SJSA1 (cell line): ENCODE measurements at regions not wholly inside any gene's neighbourhood (a gene's known extent, or its start where the extent isn't known, plus 50 kb on each side); places are given as distances from the start of the nearest gene placed in this dataset.

Experiments used
- DNase-seq, 2 experiments: peaks; one replicate each; pipeline ENCODE4 v3.0.0-alpha.2; 2015 to 2020; ENCODE audit warnings: low spot score in 2 of 2, low read depth in 1 of 2
- H3K27ac ChIP-seq: fragments of 250-450 bp; sonication (Bioruptor Pico); 2 replicates; pipeline ENCODE4 v1.5.1; 2020; ENCODE audit warnings: mild to moderate bottlenecking, moderate library complexity
- H3K27me3 ChIP-seq: fragments of 250-450 bp; sonication (Bioruptor Pico); replicated peaks from 2 replicates; pipeline ENCODE4 v1.5.1; 2020; ENCODE audit warnings: mild to moderate bottlenecking, moderate library complexity
- H3K36me3 ChIP-seq: fragments of 250-450 bp; sonication (Bioruptor Pico); 2 replicates; pipeline ENCODE4 v1.5.1; 2020; ENCODE audit warnings: mild to moderate bottlenecking
- H3K4me1 ChIP-seq: fragments of 250-450 bp; sonication (Bioruptor Pico); replicated peaks from 2 replicates; pipeline ENCODE4 v1.6.1; 2021; ENCODE audit warnings: mild to moderate bottlenecking
- H3K4me3 ChIP-seq: fragments of 250-450 bp; sonication (Bioruptor Pico); 2 replicates; pipeline ENCODE4 v1.5.1; 2020; ENCODE audit warnings: mild to moderate bottlenecking
- H3K9me3 ChIP-seq: fragments of 250-450 bp; sonication (Bioruptor Pico); replicated peaks from 2 replicates; pipeline ENCODE4 v1.5.1; 2020; ENCODE audit warnings: mild to moderate bottlenecking

GRCh38 chr1:232239998-232240397 lies 389.9 kb downstream of the SIPA1L2 start:
- H3K36me3 ChIP-seq: no peaks in the 10 kb centered on the region
- H3K27me3 ChIP-seq: peaks cover 12% of the 10 kb centered on the region; the same call in 1 of the 2 replicates
- no peaks in the 10 kb centered on the region for H3K4me1 ChIP-seq
- H3K27ac ChIP-seq: no peak overlapping the region
- no peaks in the 10 kb centered on the region for H3K9me3 ChIP-seq
- H3K4me3 ChIP-seq: no peak overlapping the region
- DNase-seq: no peak

- Histone ChIP-seq H3K27me3 (peaks cover 12% of the 10 kb centered on the region; the same call in 1 of the 2 replicates), H3K4me1 (no peaks in the 10 kb centered on the region), H3K27ac (no peak overlapping the region), H3K4me3 (no peak overlapping the region), H3K36me3 (no peaks in the 10 kb centered on the region), H3K9me3 (no peaks in the 10 kb centered on the region)
- DNase-seq: no peak
Observed at GRCh38 chr1:232239522-232239921, 390.4 kb downstream of the SIPA1L2 start.

- no peaks in the 10 kb centered on the region for H3K4me1 ChIP-seq
- DNase-seq: no peak
- H3K4me3 ChIP-seq: no peak overlapping the region
- H3K36me3 ChIP-seq: no peaks in the 10 kb centered on the region
- no peak overlapping the region for H3K27ac ChIP-seq
- no peaks in the 10 kb centered on the region for H3K9me3 ChIP-seq
- peaks cover 12% of the 10 kb centered on the region; the same call in 1 of the 2 replicates for H3K27me3 ChIP-seq
Observed at GRCh38 chr1:232238009-232238408, 391.9 kb downstream of the SIPA1L2 start.

- H3K4me3 ChIP-seq: no peak overlapping the region
- H3K36me3 ChIP-seq: no peaks in the 10 kb centered on the region
- no peaks in the 10 kb centered on the region for H3K9me3 ChIP-seq
- no peak overlapping the region for H3K27ac ChIP-seq
- peaks cover 18% of the 10 kb centered on the region for H3K4me1 ChIP-seq
- no peaks in the 10 kb centered on the region for H3K27me3 ChIP-seq
- peak in 1 of 2 experiments; percentile 20 for DNase-seq
Observed at GRCh38 chr1:232227306-232227705, 402.6 kb downstream of the SIPA1L2 start.

GRCh38 chr1:232226197-232226712 lies 403.7 kb downstream of the SIPA1L2 start:
- DNase-seq: peak; percentile 78 to 82
- H3K27ac ChIP-seq: no peak overlapping the region
- no peak overlapping the region for H3K4me3 ChIP-seq
- no peaks in the 10 kb centered on the region for H3K9me3 ChIP-seq
- no peaks in the 10 kb centered on the region for H3K27me3 ChIP-seq
- no peaks in the 10 kb centered on the region for H3K36me3 ChIP-seq
- H3K4me1 ChIP-seq: peaks cover 18% of the 10 kb centered on the region

GRCh38 chr1:232225336-232226131 lies 404.4 kb downstream of the SIPA1L2 start:
- DNase-seq: no peak
- Histone ChIP-seq H3K9me3 (no peaks in the 10 kb centered on the region), H3K27ac (no peak overlapping the region), H3K27me3 (no peaks in the 10 kb centered on the region), H3K4me3 (no peak overlapping the region), H3K36me3 (no peaks in the 10 kb centered on the region), H3K4me1 (peaks cover 18% of the 10 kb centered on the region)

- no peaks in the 10 kb centered on the region for H3K27me3 ChIP-seq
- no peak for DNase-seq
- peaks cover 18% of the 10 kb centered on the region for H3K4me1 ChIP-seq
- no peak overlapping the region for H3K27ac ChIP-seq
- H3K4me3 ChIP-seq: no peak overlapping the region
- no peaks in the 10 kb centered on the region for H3K36me3 ChIP-seq
- no peaks in the 10 kb centered on the region for H3K9me3 ChIP-seq
Observed at GRCh38 chr1:232223887-232224286, 406.0 kb downstream of the SIPA1L2 start.

GRCh38 chr1:232223183-232223708 lies 406.7 kb downstream of the SIPA1L2 start:
- Histone ChIP-seq H3K36me3 (no peaks in the 10 kb centered on the region), H3K4me1 (peaks cover 18% of the 10 kb centered on the region), H3K4me3 (no peak overlapping the region), H3K9me3 (no peaks in the 10 kb centered on the region), H3K27me3 (no peaks in the 10 kb centered on the region), H3K27ac (no peak overlapping the region)
- DNase-seq: no peak

GRCh38 chr1:232222614-232223013 lies 407.3 kb downstream of the SIPA1L2 start:
- Histone ChIP-seq H3K4me1 (peaks cover 18% of the 10 kb centered on the region), H3K9me3 (no peaks in the 10 kb centered on the region), H3K27me3 (no peaks in the 10 kb centered on the region), H3K36me3 (no peaks in the 10 kb centered on the region), H3K4me3 (no peak overlapping the region), H3K27ac (no peak overlapping the region)
- no peak for DNase-seq

GRCh38 chr1:232221802-232222499 lies 408.0 kb downstream of the SIPA1L2 start:
- no peak for DNase-seq
- H3K4me3 ChIP-seq: no peak overlapping the region
- H3K27ac ChIP-seq: no peak overlapping the region
- H3K4me1 ChIP-seq: peaks cover 13% of the 10 kb centered on the region
- no peaks in the 10 kb centered on the region for H3K36me3 ChIP-seq
- H3K9me3 ChIP-seq: no peaks in the 10 kb centered on the region
- H3K27me3 ChIP-seq: no peaks in the 10 kb centered on the region

- no peak for DNase-seq
Observed at GRCh38 chr1:232218955-232219865, 410.7 kb downstream of the SIPA1L2 start.

GRCh38 chr1:232213928-232214327 lies 416.0 kb downstream of the SIPA1L2 start:
- Histone ChIP-seq H3K4me1 (no peaks in the 10 kb centered on the region), H3K36me3 (no peaks in the 10 kb centered on the region), H3K27me3 (no peaks in the 10 kb centered on the region), H3K4me3 (no peak overlapping the region), H3K9me3 (no peaks in the 10 kb centered on the region), H3K27ac (no peak overlapping the region)
- no peak for DNase-seq

More at GRCh38 chr1:232218955-232219865, 410.7 kb downstream of the SIPA1L2 start:
- no peaks in the 10 kb centered on the region for H3K27me3 ChIP-seq
- H3K36me3 ChIP-seq: no peaks in the 10 kb centered on the region
- H3K4me3 ChIP-seq: no peak overlapping the region
- no peaks in the 10 kb centered on the region for H3K9me3 ChIP-seq
- no peaks in the 10 kb centered on the region for H3K4me1 ChIP-seq
- H3K27ac ChIP-seq: no peak overlapping the region

- Histone ChIP-seq H3K27ac (no peak overlapping the region), H3K4me1 (peaks cover under 1% of the 10 kb centered on the region; the same call in 1 of the 2 replicates), H3K36me3 (no peaks in the 10 kb centered on the region), H3K27me3 (no peaks in the 10 kb centered on the region), H3K4me3 (no peak overlapping the region), H3K9me3 (no peaks in the 10 kb centered on the region)
- DNase-seq: no peak
Observed at GRCh38 chr1:232212253-232212652, 417.7 kb downstream of the SIPA1L2 start.
